ENCODE measurements at regions not wholly inside any gene's neighbourhood (a gene's known extent, or its start where the extent isn't known, plus 50 kb on each side); places are given as distances from the start of the nearest gene placed in this dataset.

- no peak overlapping the region for H3K4ac ChIP-seq (ENCODE audit: low read depth, low read length)
- H3K23me2 ChIP-seq (ENCODE audit: insufficient read length, low read depth, low read length, poor library complexity, severe bottlenecking): no peaks in the 10 kb centered on the region
- H2BK15ac ChIP-seq (ENCODE audit: low read depth, low read length): no peak overlapping the region
- no peak overlapping the region for H2BK120ac ChIP-seq (ENCODE audit: low read depth, low read length, poor library complexity, severe bottlenecking)
- H2AFZ ChIP-seq (ENCODE audit: low read length): no peak overlapping the region
- peaks cover 0 to 4% of the 10 kb centered on the region in 2 experiments; a peak in 2 of 5 replicates for H3K9me3 Mint-ChIP-seq
- H2BK20ac ChIP-seq (ENCODE audit: low read depth, low read length, poor library complexity, severe bottlenecking): no peak overlapping the region
- no peak overlapping the region for H3K4me3 Mint-ChIP-seq
- no peak overlapping the region for H3K23ac ChIP-seq (ENCODE audit: insufficient read length, low read depth, low read length)
- no peak overlapping the region for H3K56ac ChIP-seq (ENCODE audit: insufficient read length, low read depth, low read length)
- H4K20me1 ChIP-seq (ENCODE audit: control insufficient read depth, insufficient read depth, insufficient read length): no peaks in the 10 kb centered on the region
- H3K4me2 ChIP-seq (ENCODE audit: insufficient read depth, insufficient read length, low read length): no peak overlapping the region
- no peak overlapping the region for H3T11ph ChIP-seq (ENCODE audit: low read length)
- no peak overlapping the region for H3K27ac ChIP-seq (ENCODE audit: insufficient read length, low read depth, low read length)
- no peaks in the 10 kb centered on the region for H3K27me3 ChIP-seq (ENCODE audit: insufficient read depth, low read length)
- H3K27me3 Mint-ChIP-seq (ENCODE audit: low read depth): no peaks in the 10 kb centered on the region
- H3K4me1 Mint-ChIP-seq: peaks cover 0 to 5% of the 10 kb centered on the region in 2 experiments; a peak in 2 of 4 replicates
- H2AK5ac ChIP-seq (ENCODE audit: insufficient read length, low read length): no peak overlapping the region
- no peak overlapping the region for H3K27ac Mint-ChIP-seq
- no peaks in the 10 kb centered on the region for H3K9me3 ChIP-seq (ENCODE audit: control insufficient read depth, low read depth, low read length)
- H3K79me2 ChIP-seq (ENCODE audit: insufficient read depth, low read length): no peaks in the 10 kb centered on the region
- no peak overlapping the region for H3K14ac ChIP-seq (ENCODE audit: insufficient read depth, low read length)
- DNase-seq: no peak
- no peak overlapping the region for H2BK5ac ChIP-seq (ENCODE audit: insufficient read length, low read length)
- no peaks in the 10 kb centered on the region for H3K79me1 ChIP-seq (ENCODE audit: insufficient read depth, low read depth, low read length, poor library complexity, severe bottlenecking)
- WGBS (ENCODE audit: extremely low coverage, insufficient read length, low lambda C conversion rate): no CpG with 5 or more reads among the region's 1 CpG
- TF ChIP-seq CTCF (conservative IDR thresholded peaks at IDR 0.05): no peak
- H2BK12ac ChIP-seq (ENCODE audit: insufficient read length, low read depth, low read length): no peak overlapping the region
- H4K8ac ChIP-seq (replicated peaks; ENCODE audit: insufficient read length, low read depth, low read length): no peak overlapping the region
- H3K36me3 Mint-ChIP-seq (ENCODE audit: insufficient read depth in 1 of 3, low read depth in 3 of 3): peaks cover 0 to 2% (median 0%) of the 10 kb centered on the region in 3 experiments; a peak in 2 of 7 replicates
- H4K91ac ChIP-seq (ENCODE audit: insufficient read length, low read depth, low read length): no peak overlapping the region
- no peaks in the 10 kb centered on the region for H3K4me1 ChIP-seq (ENCODE audit: insufficient read depth, low read length)
- H3K18ac ChIP-seq (ENCODE audit: insufficient read length, low read depth, low read length): no peak overlapping the region
- no peak overlapping the region for H4K5ac ChIP-seq (ENCODE audit: insufficient read length, low read depth, low read length)
- H3K9ac ChIP-seq (ENCODE audit: extremely low read depth, insufficient read length, low read length): no peak overlapping the region
Observed at GRCh38 chr9:13628526-13628925, 349.0 kb upstream of the MPDZ start.
